ENCODE measurements at regions not wholly inside any gene's neighbourhood (a gene's known extent, or its start where the extent isn't known, plus 50 kb on each side); places are given as distances from the start of the nearest gene placed in this dataset.

DNA sequence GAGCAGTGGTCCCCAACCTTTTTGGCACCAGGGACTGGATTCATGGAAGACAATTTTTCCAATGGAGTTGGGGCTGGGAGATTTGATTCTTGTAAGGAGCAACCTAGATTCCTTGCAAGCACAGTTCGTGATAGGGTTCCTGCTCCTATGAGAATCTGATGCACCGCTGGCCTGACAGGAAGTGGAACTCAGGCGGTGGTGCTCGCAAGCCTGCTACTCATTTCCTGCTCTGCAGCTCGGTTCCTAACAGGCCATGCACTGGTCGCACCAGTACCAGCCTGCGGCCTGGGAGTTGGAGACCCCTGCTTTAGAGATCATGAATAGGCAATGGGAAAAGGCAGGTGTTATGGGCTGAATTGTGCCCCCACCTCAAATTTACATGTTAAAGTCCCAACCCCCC, 131.2 kb downstream of the PFDN4 start:
- Mint-ChIP-seq H3K4me1 (no peaks in the 10 kb centered on the region), H3K4me3 (no peak overlapping the region), H3K27me3 (peaks cover 14% of the 10 kb centered on the region), H3K9me3 (peaks cover 6% of the 10 kb centered on the region), H3K27ac (ENCODE audit: low read depth) (no peak overlapping the region), H3K36me3 (ENCODE audit: insufficient read depth) (no peaks in the 10 kb centered on the region)
- DNase-seq (ENCODE audit: low spot score in 2 of 2) (no peak), ATAC-seq (replicated peaks; ENCODE audit: extremely low read depth, poor library complexity, severe bottlenecking) (no peak)

- no peaks in the 10 kb centered on the region for H3K9me3 Mint-ChIP-seq
- no peak overlapping the region for H3K4me3 Mint-ChIP-seq
- ATAC-seq (replicated peaks; ENCODE audit: extremely low read depth, poor library complexity, severe bottlenecking), result no peak
- no peaks in the 10 kb centered on the region for H3K4me1 Mint-ChIP-seq
- H3K27ac Mint-ChIP-seq (ENCODE audit: low read depth), result no peak overlapping the region
- H3K36me3 Mint-ChIP-seq (ENCODE audit: insufficient read depth), result no peaks in the 10 kb centered on the region
- peaks cover 3% of the 10 kb centered on the region for H3K27me3 Mint-ChIP-seq
- DNase-seq (ENCODE audit: low spot score in 2 of 2), result no peak
Observed at GRCh38 chr20:54340206-54340605, 132.3 kb downstream of the PFDN4 start.

GRCh38 chr20:54340667-54341081, 132.8 kb downstream of the PFDN4 start:
- Mint-ChIP-seq H3K4me3 (no peak overlapping the region), H3K4me1 (no peaks in the 10 kb centered on the region), H3K27me3 (no peaks in the 10 kb centered on the region), H3K27ac (ENCODE audit: low read depth) (no peak overlapping the region), H3K9me3 (no peaks in the 10 kb centered on the region), H3K36me3 (ENCODE audit: insufficient read depth) (no peaks in the 10 kb centered on the region)
- DNase-seq (ENCODE audit: low spot score in 2 of 2) (no peak), ATAC-seq (replicated peaks; ENCODE audit: extremely low read depth, poor library complexity, severe bottlenecking) (no peak)

GRCh38 chr20:54342258-54342920, 133.0 kb upstream of the DOK5 start:
- peaks cover 9% of the 10 kb centered on the region for H3K27me3 Mint-ChIP-seq
- H3K4me1 Mint-ChIP-seq, result no peaks in the 10 kb centered on the region
- no peaks in the 10 kb centered on the region for H3K9me3 Mint-ChIP-seq
- DNase-seq (ENCODE audit: low spot score in 2 of 2), result no peak
- H3K27ac Mint-ChIP-seq (ENCODE audit: low read depth), result no peak overlapping the region
- no peak overlapping the region for H3K4me3 Mint-ChIP-seq
- no peak for ATAC-seq (replicated peaks; ENCODE audit: extremely low read depth, poor library complexity, severe bottlenecking)
- no peaks in the 10 kb centered on the region for H3K36me3 Mint-ChIP-seq (ENCODE audit: insufficient read depth)

DNA sequence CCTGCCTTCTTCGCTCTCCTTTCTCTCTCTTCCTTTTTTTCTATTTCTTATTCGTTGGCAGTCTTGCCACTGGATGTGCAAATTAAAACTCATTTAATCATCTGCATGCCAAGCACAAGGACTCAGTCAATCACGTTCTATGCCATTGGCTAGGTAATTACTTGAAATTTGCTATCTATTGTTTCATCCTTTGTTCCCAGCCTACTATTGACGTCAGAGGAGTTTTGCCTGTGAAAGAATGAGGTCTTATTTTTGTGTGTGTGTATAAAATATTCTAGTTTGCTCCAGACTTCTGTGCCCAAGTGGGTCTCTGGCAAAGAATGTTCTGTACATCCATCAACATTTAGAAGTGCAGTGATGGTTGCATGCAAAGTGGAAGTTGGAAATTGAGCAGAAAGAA, 132.3 kb upstream of the DOK5 start:
- Mint-ChIP-seq H3K27me3 (peaks cover 11% of the 10 kb centered on the region), H3K27ac (ENCODE audit: low read depth) (no peak overlapping the region), H3K4me1 (no peaks in the 10 kb centered on the region), H3K9me3 (no peaks in the 10 kb centered on the region), H3K4me3 (no peak overlapping the region), H3K36me3 (ENCODE audit: insufficient read depth) (no peaks in the 10 kb centered on the region)
- ATAC-seq (replicated peaks; ENCODE audit: extremely low read depth, poor library complexity, severe bottlenecking) (no peak), DNase-seq (ENCODE audit: low spot score in 2 of 2) (no peak)

- H3K4me3 Mint-ChIP-seq, result no peak overlapping the region
- no peak overlapping the region for H3K27ac Mint-ChIP-seq (ENCODE audit: low read depth)
- no peaks in the 10 kb centered on the region for H3K36me3 Mint-ChIP-seq (ENCODE audit: insufficient read depth)
- H3K4me1 Mint-ChIP-seq, result no peaks in the 10 kb centered on the region
- ATAC-seq (replicated peaks; ENCODE audit: extremely low read depth, poor library complexity, severe bottlenecking) (no peak), DNase-seq (ENCODE audit: low spot score in 2 of 2) (no peak)
- H3K27me3 Mint-ChIP-seq, result peaks cover 17% of the 10 kb centered on the region
- no peaks in the 10 kb centered on the region for H3K9me3 Mint-ChIP-seq
Observed at GRCh38 chr20:54343634-54344033, 131.8 kb upstream of the DOK5 start.

DNA sequence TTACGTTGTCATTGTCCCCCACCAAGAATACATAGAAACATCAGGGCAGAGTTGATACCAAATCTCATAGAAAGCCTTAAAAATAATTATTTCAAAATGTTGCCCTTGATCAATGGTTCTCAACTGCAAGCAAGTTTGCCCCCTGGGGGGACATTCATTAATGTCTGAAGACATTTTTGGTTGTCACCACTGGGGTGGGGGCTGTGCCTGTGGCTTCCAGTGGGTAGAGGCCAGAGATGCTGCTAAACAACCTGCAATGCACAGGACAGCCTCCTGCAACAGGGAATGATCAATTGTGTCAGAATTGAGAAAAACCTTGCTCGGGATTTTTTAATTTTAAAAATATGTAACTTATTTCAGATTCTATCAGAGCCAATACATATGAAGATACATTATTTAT, 130.6 kb upstream of the DOK5 start:
- Mint-ChIP-seq H3K4me1 (no peaks in the 10 kb centered on the region), H3K27me3 (peaks cover 24% of the 10 kb centered on the region), H3K4me3 (no peak overlapping the region), H3K27ac (ENCODE audit: low read depth) (no peak overlapping the region), H3K9me3 (no peaks in the 10 kb centered on the region), H3K36me3 (ENCODE audit: insufficient read depth) (no peaks in the 10 kb centered on the region)
- DNase-seq (ENCODE audit: low spot score in 2 of 2), result no peak
- ATAC-seq (replicated peaks; ENCODE audit: extremely low read depth, poor library complexity, severe bottlenecking), result no peak

DNA sequence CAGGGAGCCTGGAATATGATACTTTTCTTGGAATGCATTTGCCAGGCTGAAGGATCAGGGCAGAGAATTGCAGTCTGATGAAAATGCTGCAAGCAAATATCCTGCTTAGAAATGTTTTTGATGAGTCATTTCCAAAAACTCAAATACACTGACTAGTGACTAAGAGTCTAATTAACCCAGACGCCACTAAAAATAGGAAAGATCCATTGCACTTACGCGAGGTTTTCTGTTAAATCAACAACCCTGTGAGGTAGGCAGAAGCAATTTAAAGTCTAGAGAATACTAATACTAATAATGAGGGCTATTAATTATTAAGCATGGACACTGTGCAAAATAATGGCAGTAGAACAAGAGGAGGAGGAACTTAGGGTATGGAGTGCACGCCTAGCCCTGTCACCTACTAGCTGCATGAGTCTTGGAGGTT, 130.1 kb upstream of the DOK5 start:
- H3K36me3 Mint-ChIP-seq (ENCODE audit: insufficient read depth), result no peaks in the 10 kb centered on the region
- no peak overlapping the region for H3K27ac Mint-ChIP-seq (ENCODE audit: low read depth)
- ATAC-seq (replicated peaks; ENCODE audit: extremely low read depth, poor library complexity, severe bottlenecking), result no peak
- H3K4me1 Mint-ChIP-seq, result no peaks in the 10 kb centered on the region
- no peak for DNase-seq (ENCODE audit: low spot score in 2 of 2)
- no peak overlapping the region for H3K4me3 Mint-ChIP-seq
- H3K27me3 Mint-ChIP-seq, result peaks cover 24% of the 10 kb centered on the region
- H3K9me3 Mint-ChIP-seq, result no peaks in the 10 kb centered on the region

DNA sequence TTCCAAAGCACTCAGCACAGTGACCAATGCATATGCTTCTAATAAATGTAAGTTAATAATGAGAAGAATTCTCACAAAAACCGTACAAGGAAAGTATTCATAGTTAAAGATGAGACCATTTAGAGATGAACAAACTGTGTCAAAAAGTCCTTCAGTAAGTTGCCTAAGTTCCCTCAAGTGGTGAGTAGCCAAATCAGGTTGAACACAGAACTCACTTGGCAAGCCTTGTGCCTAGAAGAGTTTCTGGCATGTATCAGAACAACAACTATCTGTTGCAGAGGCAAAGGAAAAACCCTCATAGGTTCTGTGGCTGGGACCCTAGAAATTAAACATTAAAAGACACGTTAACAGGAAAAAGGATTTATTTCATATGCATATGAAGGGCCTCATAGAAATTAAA, 129.6 kb upstream of the DOK5 start:
- Mint-ChIP-seq H3K27ac (ENCODE audit: low read depth) (no peak overlapping the region), H3K27me3 (peaks cover 24% of the 10 kb centered on the region), H3K4me3 (no peak overlapping the region), H3K4me1 (no peaks in the 10 kb centered on the region), H3K36me3 (ENCODE audit: insufficient read depth) (no peaks in the 10 kb centered on the region), H3K9me3 (no peaks in the 10 kb centered on the region)
- no peak for DNase-seq (ENCODE audit: low spot score in 2 of 2)
- no peak for ATAC-seq (replicated peaks; ENCODE audit: extremely low read depth, poor library complexity, severe bottlenecking)

GRCh38 chr20:54346276-54346675, 129.1 kb upstream of the DOK5 start:
- ATAC-seq (replicated peaks; ENCODE audit: extremely low read depth, poor library complexity, severe bottlenecking) (no peak), DNase-seq (ENCODE audit: low spot score in 2 of 2) (no peak)
- no peak overlapping the region for H3K4me3 Mint-ChIP-seq
- peaks cover 24% of the 10 kb centered on the region for H3K27me3 Mint-ChIP-seq
- H3K27ac Mint-ChIP-seq (ENCODE audit: low read depth), result no peak overlapping the region
- H3K9me3 Mint-ChIP-seq, result no peaks in the 10 kb centered on the region
- no peaks in the 10 kb centered on the region for H3K4me1 Mint-ChIP-seq
- H3K36me3 Mint-ChIP-seq (ENCODE audit: insufficient read depth), result no peaks in the 10 kb centered on the region

DNA sequence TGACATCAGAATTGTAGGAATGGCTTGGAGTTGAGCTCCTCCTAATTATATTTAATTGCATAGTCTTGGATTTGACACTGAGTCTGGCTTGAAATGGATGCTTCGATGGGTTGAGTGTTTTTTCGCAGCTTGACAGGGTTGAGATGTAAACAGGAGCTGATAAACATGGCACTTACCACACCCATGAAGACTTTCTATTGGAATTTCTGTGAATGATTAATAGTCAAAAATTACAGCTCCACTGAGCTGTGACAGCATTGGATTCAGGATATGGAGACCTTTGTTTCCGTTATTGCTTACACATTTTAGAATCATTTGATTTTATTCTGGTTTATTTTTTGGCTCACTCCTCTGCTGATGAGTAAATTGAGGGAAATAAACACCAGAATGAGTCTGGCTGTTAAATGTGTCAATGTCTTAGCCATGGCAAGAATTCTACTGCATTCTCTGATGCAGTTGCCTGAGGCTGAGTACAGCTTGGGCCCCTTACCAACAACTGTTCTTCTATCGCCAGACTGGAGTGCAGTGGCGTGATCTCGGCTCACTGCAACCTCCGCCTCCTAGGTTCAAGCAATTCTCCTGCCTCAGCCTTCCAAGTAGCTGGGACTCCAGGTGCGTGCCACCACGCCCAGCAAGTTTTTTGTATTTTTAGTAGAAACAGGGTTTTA, 128.1 kb upstream of the DOK5 start:
- no peak for ATAC-seq (replicated peaks; ENCODE audit: extremely low read depth, poor library complexity, severe bottlenecking)
- H3K4me3 Mint-ChIP-seq, result no peak overlapping the region
- H3K36me3 Mint-ChIP-seq (ENCODE audit: insufficient read depth), result no peaks in the 10 kb centered on the region

GRCh38 chr20:54350415-54350814, 125.0 kb upstream of the DOK5 start:
- Mint-ChIP-seq H3K4me1 (no peaks in the 10 kb centered on the region), H3K4me3 (no peak overlapping the region), H3K27me3 (peaks cover 51% of the 10 kb centered on the region), H3K36me3 (ENCODE audit: insufficient read depth) (no peaks in the 10 kb centered on the region), H3K27ac (ENCODE audit: low read depth) (no peak overlapping the region), H3K9me3 (no peaks in the 10 kb centered on the region)
- DNase-seq (ENCODE audit: low spot score in 2 of 2) (no peak), ATAC-seq (replicated peaks; ENCODE audit: extremely low read depth, poor library complexity, severe bottlenecking) (no peak)

More for the DNA sequence above, 128.1 kb upstream of the DOK5 start:
- DNase-seq (ENCODE audit: low spot score in 2 of 2), result no peak
- H3K27ac Mint-ChIP-seq (ENCODE audit: low read depth), result no peak overlapping the region
- no peaks in the 10 kb centered on the region for H3K4me1 Mint-ChIP-seq
- no peaks in the 10 kb centered on the region for H3K9me3 Mint-ChIP-seq
- H3K27me3 Mint-ChIP-seq, result peaks cover 25% of the 10 kb centered on the region

- Mint-ChIP-seq H3K27me3 (peaks cover 50% of the 10 kb centered on the region), H3K27ac (ENCODE audit: low read depth) (no peak overlapping the region), H3K4me3 (no peak overlapping the region), H3K36me3 (ENCODE audit: insufficient read depth) (no peaks in the 10 kb centered on the region), H3K4me1 (no peaks in the 10 kb centered on the region), H3K9me3 (no peaks in the 10 kb centered on the region)
- no peak for ATAC-seq (replicated peaks; ENCODE audit: extremely low read depth, poor library complexity, severe bottlenecking)
- no peak for DNase-seq (ENCODE audit: low spot score in 2 of 2)
Observed at GRCh38 chr20:54351371-54352136, 123.8 kb upstream of the DOK5 start.

Data from central memory CD8-positive, alpha-beta T cell (primary cell).